ENCODE measurements at regions not wholly inside any gene's neighbourhood (a gene's known extent, or its start where the extent isn't known, plus 50 kb on each side); places are given as distances from the start of the nearest gene placed in this dataset.

- TF ChIP-seq, protein P1, sequence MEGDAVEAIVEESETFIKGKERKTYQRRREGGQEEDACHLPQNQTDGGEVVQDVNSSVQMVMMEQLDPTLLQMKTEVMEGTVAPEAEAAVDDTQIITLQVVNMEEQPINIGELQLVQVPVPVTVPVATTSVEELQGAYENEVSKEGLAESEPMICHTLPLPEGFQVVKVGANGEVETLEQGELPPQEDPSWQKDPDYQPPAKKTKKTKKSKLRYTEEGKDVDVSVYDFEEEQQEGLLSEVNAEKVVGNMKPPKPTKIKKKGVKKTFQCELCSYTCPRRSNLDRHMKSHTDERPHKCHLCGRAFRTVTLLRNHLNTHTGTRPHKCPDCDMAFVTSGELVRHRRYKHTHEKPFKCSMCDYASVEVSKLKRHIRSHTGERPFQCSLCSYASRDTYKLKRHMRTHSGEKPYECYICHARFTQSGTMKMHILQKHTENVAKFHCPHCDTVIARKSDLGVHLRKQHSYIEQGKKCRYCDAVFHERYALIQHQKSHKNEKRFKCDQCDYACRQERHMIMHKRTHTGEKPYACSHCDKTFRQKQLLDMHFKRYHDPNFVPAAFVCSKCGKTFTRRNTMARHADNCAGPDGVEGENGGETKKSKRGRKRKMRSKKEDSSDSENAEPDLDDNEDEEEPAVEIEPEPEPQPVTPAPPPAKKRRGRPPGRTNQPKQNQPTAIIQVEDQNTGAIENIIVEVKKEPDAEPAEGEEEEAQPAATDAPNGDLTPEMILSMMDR (IDR thresholded peaks at IDR 0.05) = no peak
- no peak for DNase-seq (ENCODE audit: low spot score)
- no peak overlapping the region for H3K4me3 ChIP-seq
- no peak overlapping the region for H3K27ac ChIP-seq
Observed at GRCh38 chr10:111890046-111890445, 293.5 kb downstream of the GPAM start.

DNA sequence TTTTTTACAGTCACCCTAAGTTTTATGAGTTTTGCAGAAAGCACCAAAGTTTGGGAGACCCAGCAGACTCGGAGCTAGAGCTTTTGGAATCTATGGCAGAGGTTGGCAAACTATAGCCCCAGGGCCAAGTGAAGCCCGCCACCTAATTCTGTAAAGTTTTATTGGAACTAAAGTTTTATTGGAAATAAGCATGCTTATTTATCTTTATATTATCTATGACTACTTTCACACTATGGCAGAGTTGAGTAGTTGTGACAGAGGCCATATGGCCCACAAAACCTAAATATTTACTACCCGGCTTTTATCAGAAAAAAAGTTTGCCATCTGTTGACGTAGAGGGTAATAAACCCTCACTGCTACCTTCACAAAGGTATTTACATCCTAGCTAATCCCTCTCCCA is 267.6 kb downstream of the GPAM start:
- Histone ChIP-seq H3K4me3 (no peak overlapping the region), H3K27ac (no peak overlapping the region)
- no peak for DNase-seq (ENCODE audit: low spot score)
- TF ChIP-seq, protein P1 (IDR thresholded peaks at IDR 0.05) = no peak

GRCh38 chr10:111921821-111922220 is 261.7 kb downstream of the GPAM start:
- no peak for DNase-seq (ENCODE audit: low spot score)
- no peak overlapping the region for H3K27ac ChIP-seq
- TF ChIP-seq, protein P1 (IDR thresholded peaks at IDR 0.05) = no peak
- H3K4me3 ChIP-seq = no peak overlapping the region

- DNase-seq (ENCODE audit: low spot score) = no peak
- TF ChIP-seq, protein P1 (IDR thresholded peaks at IDR 0.05) = no peak
- no peak overlapping the region for H3K27ac ChIP-seq
- H3K4me3 ChIP-seq = no peak overlapping the region
Observed at GRCh38 chr10:111923032-111923431, 260.5 kb downstream of the GPAM start.

- Histone ChIP-seq H3K27ac (no peak overlapping the region), H3K4me3 (no peak overlapping the region)
- DNase-seq (ENCODE audit: low spot score) = no peak
- TF ChIP-seq, protein P1 (IDR thresholded peaks at IDR 0.05) = no peak
Observed at GRCh38 chr10:111926286-111926685, 257.3 kb downstream of the GPAM start.

DNA sequence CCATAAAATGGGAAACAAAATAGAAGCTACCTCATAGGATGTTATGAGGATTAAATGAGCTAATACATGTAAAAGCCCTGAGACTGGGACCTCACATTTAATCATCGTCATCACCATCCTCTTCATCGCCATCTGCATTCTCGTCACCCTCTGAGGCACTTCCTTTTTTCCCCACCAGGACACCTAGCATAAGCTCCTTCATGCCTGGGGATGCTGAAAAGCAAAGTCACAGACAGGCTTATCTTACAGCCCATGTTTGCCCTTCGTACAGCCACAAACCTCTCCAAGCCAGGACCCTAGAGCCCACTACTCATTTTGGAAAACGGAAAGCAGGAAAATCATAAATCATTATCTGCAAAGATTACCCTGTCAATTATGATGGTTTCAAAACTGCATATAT is 249.6 kb downstream of the GPAM start:
- no peak overlapping the region for H3K27ac ChIP-seq
- TF ChIP-seq, protein P1 (IDR thresholded peaks at IDR 0.05) = no peak
- DNase-seq (ENCODE audit: low spot score) = no peak
- H3K4me3 ChIP-seq = no peak overlapping the region

DNA sequence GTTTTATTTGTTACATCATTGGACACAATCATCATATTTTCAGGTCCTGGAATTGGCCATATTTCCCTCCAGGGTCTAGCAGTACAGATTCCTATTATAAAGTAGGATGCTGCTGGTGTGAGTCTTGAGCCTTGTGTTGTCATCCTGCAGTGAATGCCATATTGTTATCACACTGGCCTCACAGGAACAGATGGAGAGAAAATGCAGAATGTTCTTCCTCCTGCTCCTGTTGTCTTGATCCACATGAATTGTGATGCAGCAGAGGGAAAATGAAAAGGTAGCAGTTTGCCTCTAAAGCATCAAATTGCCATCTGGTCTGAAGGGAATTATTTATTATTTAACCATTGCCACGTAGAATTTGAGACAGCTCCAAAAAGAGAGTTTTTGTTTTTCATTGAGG is 248.6 kb downstream of the GPAM start:
- Histone ChIP-seq H3K4me3 (no peak overlapping the region), H3K27ac (no peak overlapping the region)
- DNase-seq (ENCODE audit: low spot score) = no peak
- TF ChIP-seq, protein P1 (IDR thresholded peaks at IDR 0.05) = no peak
